Inflammatory macrophage treated with lipopolysaccharide for 1 hour (primary cell): ENCODE measurements at regions not wholly inside any gene's neighbourhood (a gene's known extent, or its start where the extent isn't known, plus 50 kb on each side); places are given as distances from the start of the nearest gene placed in this dataset.
A peak's percentile ranks its signal among the peaks of the same experiment; 100 is the strongest.

Experiments used
- DNase-seq, 2 donors: peaks; one replicate each; pipeline ENCODE4 v3.0.0-alpha.2; 2020 to 2022

DNA sequence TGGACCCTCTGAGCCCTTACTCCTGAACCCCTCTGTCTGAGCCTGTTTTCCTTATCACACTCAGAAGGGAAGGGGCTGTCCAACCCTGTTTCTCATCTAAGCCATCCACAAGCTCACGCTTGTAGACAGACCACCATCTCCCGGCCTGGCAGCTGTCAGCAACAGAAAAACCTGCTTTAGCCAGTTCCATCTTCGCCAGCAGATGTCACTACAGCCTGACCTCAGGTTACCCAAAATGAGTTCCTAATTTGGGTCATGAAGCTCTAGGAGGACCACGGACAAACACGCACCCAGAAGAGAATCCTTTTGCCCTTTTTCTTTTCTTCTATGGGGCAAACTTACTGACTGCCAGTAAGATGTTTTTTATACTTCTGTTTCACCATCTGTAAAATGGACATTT, 445.4 kb downstream of the BCOR start:
- DNase-seq, result peak in 1 of 2 donors; percentile 22

DNA sequence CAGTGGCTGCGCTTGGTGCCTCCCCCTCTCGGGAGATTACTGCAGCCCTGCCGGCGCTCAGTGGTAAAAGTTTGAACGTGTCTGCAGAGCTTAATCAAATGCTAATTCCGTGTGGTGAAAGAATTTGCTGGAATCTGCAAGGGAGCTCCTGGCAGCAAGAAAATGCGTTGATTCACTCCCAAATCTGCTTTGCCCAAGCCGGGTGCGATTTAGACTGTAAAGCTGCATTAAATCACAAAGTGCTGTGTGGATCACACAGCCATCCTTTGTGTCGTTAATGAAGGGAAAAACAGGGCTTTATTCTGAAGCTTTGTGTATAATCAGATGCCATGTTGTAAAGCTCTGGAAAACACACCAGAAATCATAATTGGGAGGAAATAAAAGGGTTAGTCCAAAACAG, 444.1 kb downstream of the BCOR start:
- DNase-seq, result no peak

DNA sequence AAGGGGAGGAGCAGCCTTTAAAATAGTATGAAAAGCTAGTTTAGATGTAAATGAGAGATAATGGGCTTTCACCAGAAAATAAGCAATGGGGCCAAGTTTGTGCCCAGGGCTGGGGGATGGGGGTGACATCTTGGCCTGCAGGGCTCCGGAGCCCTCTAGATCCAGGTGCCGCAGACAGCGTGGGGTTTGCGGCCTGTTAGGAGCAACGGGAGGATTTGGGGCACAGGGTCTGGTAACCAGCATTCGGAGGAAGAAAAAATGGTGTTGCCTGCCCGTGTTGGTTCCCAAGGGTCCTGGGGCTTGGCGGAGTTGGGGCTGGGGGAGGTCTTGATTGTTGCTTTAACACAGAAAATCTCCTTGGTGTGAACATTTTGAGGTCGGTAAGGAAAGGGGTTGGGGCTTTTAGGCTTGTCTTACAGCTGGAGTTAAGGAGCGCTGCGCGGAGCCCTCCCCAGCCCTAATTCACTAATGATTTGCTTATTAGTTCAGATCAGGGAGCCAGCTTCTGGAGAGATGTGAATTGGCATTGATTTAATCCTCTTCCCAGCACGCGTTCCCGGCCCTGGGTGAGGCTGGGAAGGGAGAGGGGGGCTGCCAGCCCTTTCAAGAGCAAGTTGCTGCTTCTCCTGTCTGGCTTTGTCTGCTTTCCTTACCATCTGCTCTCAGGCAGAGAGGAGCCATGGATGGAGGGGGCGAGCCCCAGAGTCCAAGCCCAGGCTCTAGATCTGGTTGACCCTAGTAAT, 443.4 kb downstream of the BCOR start:
- DNase-seq, result no peak

DNA sequence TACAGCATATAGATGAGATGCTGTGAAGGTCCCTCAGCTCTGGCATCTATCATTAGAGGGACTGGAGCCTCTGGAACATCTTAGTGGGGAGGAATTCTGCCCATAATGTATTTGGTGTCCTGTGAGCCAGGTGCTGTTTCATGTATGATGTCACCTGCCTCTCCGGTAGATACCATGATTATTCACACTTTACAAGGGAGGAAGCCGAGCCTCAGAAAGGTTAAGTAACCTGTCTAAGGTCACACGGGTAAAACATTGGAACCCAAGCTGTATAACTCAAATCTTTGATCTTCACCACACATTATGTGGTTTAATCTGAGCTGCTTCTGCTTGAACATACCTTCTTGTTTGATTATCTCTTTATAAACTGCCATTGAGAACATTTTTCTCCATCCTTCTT, 442.8 kb downstream of the BCOR start:
- DNase-seq, result no peak

DNA sequence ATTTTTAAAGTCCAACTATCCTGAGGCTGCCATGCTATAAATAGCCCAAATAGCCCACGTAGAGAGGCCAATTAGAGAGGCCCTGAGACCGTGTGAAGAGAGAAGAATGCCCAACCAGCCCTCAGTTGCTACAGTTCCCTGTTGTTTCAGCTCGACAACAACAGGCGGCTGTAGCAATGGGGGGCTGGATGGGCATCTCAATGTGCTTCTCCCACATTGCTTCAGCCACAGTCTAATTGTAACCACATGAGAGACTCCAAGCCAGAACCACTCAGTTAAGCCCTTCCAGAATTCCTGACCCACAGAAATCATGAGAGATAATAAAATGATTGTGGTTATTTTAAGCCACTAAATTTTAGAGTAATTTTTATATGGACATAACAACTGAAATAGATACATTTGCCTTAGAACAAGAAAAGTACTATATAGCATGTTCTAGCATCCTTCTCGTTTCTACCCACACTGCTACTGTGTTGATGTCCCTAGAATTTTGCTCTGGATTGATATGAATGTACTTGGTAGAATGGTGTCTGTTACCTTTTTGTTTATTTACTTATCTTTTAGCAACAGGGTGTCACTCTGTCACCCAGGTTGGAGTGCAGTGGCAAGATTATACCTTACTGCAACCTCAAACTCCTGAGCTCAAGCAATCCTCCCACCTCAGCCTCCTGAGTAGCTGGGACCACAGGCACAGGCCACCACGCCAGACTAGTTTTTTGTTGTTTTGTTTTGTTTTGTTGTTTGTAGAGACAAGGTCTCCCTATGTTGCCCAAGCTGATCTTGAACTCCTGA, 436.4 kb downstream of the BCOR start:
- no peak for DNase-seq

DNA sequence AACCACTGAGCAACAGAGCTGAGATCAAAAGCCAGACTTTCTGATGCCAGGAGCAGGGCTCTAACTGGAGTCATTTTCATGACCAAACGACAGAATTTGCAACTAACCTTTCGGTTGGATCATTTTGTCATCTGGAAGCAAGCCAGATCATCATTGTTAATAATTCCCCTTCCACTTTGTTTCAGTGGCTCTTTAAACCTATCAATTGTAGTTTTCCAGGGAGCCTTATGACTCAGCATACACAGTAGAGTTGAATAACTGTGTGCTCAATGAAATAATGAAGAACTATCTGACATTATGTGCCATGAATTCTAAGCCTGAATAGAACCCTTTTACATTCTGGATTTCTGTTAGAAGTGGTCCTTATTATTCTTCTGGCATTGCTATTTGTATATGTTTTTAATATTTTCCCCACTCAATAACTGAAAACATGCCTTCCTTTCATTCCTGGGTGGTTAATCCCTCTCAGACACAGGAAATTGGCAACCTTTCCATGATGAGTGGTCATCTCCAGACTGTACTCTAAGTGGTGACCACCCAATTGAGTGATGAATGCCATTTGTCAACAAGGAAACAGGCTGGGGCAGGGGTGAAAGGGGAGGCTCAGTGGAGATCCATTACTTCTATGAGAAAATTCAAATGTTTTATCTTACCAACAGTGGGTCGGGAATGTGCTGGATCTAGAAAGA, 431.8 kb downstream of the BCOR start:
- no peak for DNase-seq

DNA sequence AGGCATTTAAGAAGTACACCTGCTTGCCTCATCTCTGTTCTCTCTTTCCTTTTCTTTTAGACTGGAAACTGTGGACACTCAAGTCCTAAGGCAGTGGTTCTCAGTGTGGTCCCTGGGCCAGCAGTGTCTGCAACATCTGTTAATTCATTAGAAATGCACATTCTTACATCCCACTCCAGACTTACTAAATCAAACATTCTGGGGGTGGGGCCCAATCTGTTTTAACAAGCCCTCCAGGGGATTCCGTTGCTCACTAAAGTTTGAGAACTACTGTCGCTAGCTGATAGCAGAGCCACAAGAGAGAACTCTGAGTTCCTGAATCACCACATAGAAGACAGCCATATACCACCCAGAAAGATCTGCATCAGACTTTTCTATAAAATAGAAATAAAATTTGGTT, 430.6 kb downstream of the BCOR start:
- DNase-seq, result no peak

DNA sequence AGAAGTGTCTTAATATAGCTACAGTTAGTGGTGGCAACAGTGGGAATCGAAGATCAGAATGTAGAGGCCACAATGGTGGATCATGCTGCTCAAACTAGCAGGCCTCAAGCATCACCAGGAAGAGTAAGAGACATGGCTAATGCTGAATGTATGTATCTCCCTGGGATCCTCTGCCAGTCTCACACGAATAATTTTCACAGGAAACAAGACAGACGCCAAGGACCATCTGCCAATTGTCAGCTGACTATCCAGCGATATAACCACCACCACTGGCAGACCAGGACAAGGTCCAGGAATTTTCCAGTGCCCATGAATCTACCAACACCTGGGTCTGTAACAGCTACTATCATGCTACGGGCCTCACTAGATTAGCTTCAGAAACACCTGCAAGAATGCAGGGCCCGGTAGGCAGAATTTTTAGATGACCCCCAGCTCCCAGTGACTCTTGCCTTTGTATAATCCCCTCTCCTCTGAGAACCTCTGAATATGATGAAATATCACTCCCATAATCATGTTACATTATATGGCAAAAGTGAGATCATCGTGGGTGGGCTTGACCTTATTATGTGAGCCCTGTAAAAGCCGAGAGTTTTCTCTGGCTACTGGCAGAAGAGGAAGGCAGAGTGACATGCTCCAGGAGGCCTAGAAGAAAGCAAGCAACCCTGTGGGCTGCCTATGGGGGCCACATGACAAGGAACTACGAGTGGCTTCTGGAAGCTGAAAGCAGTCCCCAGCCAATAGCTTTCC, 429.8 kb downstream of the BCOR start:
- DNase-seq, result no peak

DNA sequence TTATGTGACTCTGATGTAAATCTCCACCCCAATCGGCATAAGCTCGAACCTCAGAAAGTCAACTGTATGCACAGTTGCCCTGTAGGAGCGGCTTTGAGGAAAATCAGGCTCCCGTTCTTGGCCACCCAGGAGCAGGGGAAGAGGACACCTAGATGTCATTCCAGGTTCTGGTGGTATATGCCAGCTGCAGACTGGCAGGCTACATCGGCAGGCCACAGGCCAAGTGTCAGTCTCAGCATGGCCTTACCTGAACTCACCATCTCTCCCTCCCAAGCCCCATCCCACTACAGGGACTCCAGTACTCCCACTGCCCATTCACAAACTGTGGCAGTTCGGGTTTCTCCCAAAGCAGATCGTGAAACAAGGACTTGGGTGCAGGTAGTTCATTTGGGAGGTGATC, 428.1 kb downstream of the BCOR start:
- no peak for DNase-seq

DNA sequence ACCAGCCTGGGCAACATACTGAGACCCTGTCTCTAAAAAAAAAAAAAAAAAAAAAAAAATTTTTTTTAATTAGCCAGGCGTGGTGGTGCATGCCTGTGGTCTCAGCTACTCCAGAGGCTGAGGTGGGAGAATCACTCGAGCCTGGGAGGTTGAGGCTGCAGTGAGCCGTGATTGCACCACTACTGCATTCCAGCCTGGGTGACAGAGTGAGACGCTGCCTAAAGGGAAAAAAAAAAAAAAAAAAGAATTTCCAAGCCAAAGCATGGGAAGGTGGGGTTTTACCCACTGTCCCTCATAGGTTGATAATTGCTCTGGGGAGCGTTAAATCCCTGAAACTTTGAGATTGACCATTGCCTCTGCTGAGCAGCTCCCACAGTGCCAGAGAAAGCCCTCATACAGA, 427.5 kb downstream of the BCOR start:
- no peak for DNase-seq

DNA sequence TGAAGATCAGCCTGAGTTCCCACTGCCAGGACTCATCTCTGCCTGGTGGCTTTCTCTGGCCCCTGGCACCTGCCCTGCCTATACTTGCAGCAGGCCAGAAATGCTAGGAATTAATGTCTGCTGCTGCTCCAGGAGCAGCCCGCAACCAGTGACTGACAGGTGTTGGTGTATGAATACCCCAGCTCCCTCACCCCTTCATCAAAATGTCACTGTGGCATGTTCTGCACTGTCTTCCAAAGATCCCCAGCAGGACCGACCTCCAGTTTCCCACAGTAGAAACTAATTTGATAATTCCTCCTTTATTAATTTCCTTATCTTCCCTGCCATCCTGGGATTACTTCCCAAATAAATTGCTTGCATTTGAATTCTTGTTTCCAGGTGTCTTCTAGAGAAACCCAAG, 425.4 kb downstream of the BCOR start:
- DNase-seq, result no peak

DNA sequence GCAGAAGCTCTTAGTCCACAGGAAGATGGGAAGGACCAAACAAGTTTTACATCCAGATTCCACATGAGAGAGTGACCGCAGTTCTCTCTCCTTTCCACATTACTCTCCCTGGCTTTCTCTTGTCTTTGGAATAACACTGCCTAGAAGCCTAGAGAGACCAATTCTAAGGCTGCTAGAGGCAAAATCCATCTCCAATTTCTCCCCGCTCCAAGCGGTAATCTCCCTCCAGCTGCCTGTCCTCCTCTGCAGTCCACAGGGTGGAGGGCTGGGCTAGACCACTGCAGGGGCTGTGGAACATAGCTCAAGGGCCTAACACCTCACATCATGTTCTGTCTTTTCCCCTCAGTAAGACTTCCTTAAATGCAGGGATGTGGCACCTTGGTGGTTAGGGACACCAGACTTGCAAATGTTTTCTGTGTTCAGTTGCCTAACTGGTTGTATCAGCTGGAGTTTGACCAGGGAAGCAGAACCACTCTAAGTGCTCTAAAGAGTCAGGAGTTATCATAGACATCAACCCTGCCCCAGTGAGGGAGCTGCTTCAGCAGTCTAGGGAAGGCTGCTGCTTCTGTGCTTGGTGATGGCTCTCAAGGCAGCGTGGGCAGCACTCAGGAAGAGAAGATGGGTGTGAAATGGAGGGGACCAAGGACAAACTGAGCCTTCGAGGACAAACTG, 423.1 kb downstream of the BCOR start:
- no peak for DNase-seq

DNA sequence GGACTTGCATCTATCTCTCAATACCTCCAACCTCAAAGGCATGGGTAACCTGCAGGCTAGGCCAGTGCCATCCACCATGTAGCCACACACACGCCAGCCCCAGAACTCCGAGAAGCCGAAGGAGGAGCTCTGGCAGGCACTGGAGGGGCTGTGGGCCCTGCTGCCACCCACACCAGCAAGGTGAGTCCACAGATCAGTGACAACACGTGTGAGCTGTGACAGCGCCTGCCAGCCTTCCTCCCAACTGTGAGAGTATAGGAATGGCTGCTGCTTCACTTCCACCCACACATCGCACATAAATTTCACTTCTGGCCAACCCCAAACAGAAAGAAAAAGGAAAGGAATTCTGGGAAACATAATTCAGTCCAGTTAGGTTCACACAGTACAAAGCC, 422.6 kb downstream of the BCOR start:
- DNase-seq, result no peak

DNA sequence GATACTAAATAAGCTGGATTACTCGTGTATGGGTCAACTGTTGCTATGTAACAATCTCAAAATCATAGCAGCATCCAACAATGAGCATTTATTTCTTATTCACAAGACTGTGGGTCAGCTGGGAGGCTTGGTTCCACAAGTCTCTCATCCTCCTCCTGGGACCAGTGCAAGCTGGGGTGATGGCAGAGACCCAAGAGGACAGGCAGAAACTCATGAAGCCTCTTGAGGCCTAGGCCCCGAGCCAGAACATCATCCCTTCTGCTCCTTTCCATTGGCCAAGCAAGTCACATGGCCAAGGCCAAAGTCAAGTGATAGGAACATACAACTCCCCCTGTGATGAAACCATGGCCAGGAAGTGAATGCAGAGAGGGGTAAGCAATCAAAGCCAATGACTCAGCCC, 422.1 kb downstream of the BCOR start:
- no peak for DNase-seq

DNA sequence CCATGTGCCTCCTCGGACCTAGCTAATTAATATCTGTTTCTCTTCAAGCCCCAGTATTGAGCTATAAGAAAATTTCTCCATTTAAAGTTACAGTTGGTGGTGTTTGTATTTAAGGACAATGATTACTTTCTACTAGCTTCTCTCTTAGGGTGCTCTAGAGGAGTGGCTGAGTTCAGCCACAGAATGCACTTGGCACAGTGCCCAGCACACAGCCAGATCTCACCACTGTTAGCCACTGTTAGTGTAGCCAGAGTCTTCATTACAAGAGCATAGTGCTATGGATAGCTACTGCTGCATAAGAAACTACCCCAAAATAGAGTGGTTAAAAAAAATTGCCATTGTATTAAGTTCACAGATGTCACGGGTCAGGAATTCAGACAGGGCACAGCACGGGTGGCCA, 421.3 kb downstream of the BCOR start:
- no peak for DNase-seq

DNA sequence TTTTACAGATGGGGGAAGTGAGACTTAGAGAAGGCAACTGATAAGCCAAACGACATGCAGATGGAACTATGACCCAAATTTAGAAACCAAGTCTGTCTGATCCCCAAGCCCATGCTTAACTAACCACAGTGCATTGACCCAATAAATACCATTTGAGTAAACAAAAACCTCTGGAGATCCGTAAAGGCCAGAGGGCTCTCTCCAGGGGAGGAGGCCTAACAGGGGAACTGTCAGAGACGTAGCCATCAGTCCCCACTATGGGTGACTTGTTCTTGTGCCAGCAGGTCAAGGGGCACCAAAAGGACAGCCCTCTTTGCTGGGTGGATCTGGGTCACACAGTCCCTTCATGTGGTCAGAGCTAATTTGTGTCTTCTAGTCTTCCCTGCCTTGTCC, 420.2 kb downstream of the BCOR start:
- no peak for DNase-seq

DNA sequence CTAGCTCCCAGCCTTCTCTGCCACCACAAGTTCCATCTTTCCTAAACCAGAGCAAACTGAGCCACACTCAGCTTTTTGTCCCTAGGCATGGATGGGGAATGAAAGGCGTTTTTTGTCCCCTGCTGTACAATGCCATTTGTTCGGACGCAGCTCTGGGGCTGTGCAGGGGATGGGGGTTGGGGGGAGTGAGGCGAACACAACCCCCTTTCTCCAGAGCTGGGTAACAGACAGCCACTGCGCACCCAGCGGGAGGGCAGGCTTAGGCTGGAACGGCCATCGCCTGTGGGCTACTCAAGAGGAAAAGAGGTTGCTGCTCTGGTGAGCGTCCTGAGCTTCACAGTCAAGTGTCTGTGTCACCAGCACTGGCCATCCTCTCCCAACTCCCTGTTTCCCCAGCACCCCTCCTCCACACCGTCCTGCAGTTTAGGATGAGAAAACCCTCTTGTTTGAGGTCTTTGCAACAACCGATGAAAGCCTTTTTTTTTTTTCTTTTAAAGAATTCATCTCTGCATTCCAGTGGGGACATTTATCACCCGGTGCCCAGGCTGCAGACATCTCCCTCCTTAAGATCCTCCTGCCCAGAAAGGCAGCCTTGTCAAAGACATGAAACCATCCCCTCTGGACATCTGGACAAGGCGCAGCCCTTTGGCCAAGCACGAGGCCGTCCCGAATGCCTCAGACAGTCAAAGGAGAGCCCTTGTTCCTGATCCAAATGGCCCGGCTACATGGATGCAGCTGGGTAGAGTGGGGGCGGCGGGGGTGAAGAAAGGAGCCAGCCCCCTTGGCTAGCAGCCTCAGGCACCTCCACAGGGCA, 419.6 kb downstream of the BCOR start:
- no peak for DNase-seq

DNA sequence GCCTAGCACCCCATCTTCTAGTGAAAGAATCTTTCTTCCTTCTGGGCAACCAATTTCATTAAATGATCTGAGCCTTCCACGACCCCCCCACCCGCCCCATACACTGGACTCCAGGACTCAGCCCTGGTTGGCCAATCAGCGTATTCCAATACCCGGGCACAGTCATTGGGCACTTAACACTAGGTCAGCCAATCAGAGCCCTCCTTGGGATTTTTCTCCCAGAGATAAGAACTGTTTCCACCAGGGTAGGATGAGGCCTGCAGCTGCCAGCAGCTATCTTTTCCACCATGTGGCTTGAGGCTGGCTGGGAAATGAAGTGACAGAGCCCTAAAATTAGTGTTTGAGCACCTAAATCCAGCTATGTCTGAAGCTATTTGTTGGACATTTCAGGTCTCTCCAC, 418.8 kb downstream of the BCOR start:
- DNase-seq, result no peak

DNA sequence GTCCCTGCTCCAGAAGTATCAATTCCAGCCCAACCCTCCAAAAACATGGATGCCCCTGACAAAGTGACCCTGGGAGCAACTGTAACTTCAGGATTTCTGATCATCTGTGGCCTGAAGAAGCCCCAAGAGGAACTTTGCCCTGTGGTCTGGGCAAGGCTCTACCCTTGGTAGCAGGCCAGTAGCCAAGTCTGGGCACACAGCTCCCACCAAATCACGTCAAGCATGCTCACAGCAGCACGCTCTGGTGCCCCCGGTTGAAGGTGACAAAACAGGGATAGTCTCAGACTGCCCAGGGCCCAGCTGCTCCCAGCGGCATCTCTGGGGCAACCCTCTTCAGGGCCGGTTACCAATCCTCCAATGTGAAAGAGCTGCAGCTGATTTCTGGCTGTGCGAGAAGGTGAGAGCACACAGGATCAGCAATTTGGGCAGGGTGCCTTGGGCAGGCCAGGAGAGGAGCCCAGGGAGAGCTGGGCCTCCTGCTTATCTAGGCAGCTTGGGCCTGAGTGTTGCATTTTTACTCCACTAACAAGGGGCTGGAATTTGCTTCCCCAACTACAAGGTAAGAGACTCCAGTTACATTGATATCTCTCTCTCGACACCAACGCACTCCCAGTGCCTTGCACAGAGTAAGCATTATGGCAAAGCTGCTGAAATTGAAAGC, 418.1 kb downstream of the BCOR start:
- no peak for DNase-seq

DNA sequence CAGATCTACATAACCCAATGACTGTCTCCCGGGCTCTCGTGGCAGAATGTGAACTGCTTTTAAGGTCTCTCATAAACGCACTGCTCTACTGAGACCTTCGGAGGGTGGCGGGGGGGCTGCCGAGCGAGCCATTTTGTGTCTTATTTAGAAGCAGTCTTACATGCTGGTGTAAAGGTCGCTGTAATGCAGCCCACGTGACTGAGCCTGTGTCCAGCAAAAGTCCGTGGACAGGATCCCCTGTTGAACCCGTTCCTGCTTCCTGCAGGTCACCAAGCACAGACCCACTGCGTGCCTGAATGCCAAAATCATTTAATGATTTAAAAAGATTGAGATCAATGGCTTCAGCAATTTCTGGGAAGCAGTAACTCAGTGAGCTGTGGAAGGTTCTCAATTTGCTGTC, 415.9 kb downstream of the BCOR start:
- no peak for DNase-seq

DNA sequence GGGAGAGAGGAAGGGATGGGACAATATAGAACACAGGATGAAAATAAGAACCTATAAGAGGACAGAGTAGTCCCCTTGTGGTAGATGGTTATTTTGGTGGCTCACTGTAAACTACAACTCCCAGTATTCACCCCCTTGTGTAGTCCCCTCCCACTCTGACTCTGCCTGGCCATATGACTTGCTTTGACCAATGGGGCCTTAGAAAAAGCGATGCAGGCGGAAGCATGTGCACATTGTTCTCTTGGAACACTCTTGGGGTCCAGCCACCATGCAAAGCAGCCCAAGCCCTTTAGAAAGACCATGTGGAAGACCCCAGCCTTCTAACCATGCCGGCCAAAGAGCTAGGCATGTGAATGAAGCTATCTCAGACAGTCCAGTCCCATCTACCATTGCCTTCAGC, 415.0 kb downstream of the BCOR start:
- DNase-seq, result no peak
